IMR-90 (cell line): ENCODE measurements at regions not wholly inside any gene's neighbourhood (a gene's known extent, or its start where the extent isn't known, plus 50 kb on each side); places are given as distances from the start of the nearest gene placed in this dataset.

ENCODE experiments used
- ATAC-seq: fragments of 200-7000 bp; cut with Tn5 transposase; 2 replicates; pipeline ENCODE4 v1.9.1; 2020; ENCODE audit warnings: low read depth, mild to moderate bottlenecking, moderate library complexity
- BruUV-seq: library from RNA; stranded (reverse); fragments of 400-500 nt; replicated peaks from 2 replicates; lab custom pipeline; 2021; lab: Mats Ljungman, UMichigan
- CTCF ChIA-PET: fragments of 300-600 bp; formaldehyde crosslinking; extraction: SDS; loops from one replicate; lab custom pipeline; 2021; ENCODE audit warnings: antibody characterized with exemption; lab: Yijun Ruan, JAX
- POLR2A ChIA-PET: fragments of 300-600 bp; sonication (Branson Sonifier 250); formaldehyde crosslinking; loops from one replicate; lab custom pipeline; 2022; ENCODE audit warnings: antibody characterized with exemption; ENCODE audit not compliant: unreplicated experiment; lab: Charles Lee
- DNase-seq: peaks from one replicate; pipeline ENCODE4 v3.0.0; 2013
- H2AFZ ChIP-seq: replicated peaks from 2 replicates; pipeline ENCODE3; 2013; ENCODE audit warnings: low read length, mild to moderate bottlenecking; ENCODE audit not compliant: poor library complexity
- H2AK5ac ChIP-seq: 2 replicates; pipeline ENCODE4 v1.6.1; 2013; ENCODE audit warnings: low read depth, low read length, inconsistent platforms
- H2AK9ac ChIP-seq: replicated peaks from 2 replicates; pipeline ENCODE3; 2013; ENCODE audit warnings: mild to moderate bottlenecking, low read depth, low read length, moderate library complexity; ENCODE audit not compliant: poor library complexity
- H2BK120ac ChIP-seq: 2 replicates; pipeline ENCODE4 v1.6.1; 2013; ENCODE audit warnings: low read depth, low read length, inconsistent platforms
- H2BK15ac ChIP-seq: 3 replicates; pipeline ENCODE4 v1.6.1; 2013; ENCODE audit warnings: low read depth, low read length, inconsistent platforms
- H2BK20ac ChIP-seq: 2 replicates; pipeline ENCODE4 v1.6.1; 2013; ENCODE audit warnings: low read depth, mild to moderate bottlenecking, inconsistent platforms, low read length, moderate library complexity
- H2BK5ac ChIP-seq: 2 replicates; pipeline ENCODE4 v1.6.1; 2013; ENCODE audit warnings: mild to moderate bottlenecking, low read depth, low read length, inconsistent platforms; ENCODE audit not compliant: poor library complexity, severe bottlenecking
- H3K14ac ChIP-seq: replicated peaks from 2 replicates; pipeline ENCODE4 v1.6.1; 2013; ENCODE audit warnings: low read depth, low read length, inconsistent platforms
- H3K18ac ChIP-seq: 2 replicates; pipeline ENCODE4 v1.6.1; 2013; ENCODE audit warnings: low read depth, low read length, control low read depth
- H3K23ac ChIP-seq: 2 replicates; pipeline ENCODE4 v1.6.1; 2013; ENCODE audit warnings: low read depth, low read length, inconsistent platforms
- H3K27ac ChIP-seq: 2 replicates; pipeline ENCODE4 v1.5.1; 2013; ENCODE audit warnings: mild to moderate bottlenecking, control low read depth, low read length; ENCODE audit not compliant: insufficient read depth
- H3K27me3 ChIP-seq: 2 replicates; pipeline ENCODE4 v1.6.1; 2013; ENCODE audit warnings: low read length; ENCODE audit not compliant: control insufficient read depth, insufficient read depth
- H3K36me3 ChIP-seq: 2 replicates; pipeline ENCODE4 v1.6.1; 2013; ENCODE audit warnings: low read length, mixed read lengths; ENCODE audit not compliant: control insufficient read depth, insufficient read depth
- H3K4ac ChIP-seq: 2 replicates; pipeline ENCODE4 v1.6.1; 2013; ENCODE audit warnings: low read depth, low read length, inconsistent platforms
- H3K4me1 ChIP-seq: 2 replicates; pipeline ENCODE4 v1.6.1; 2013; ENCODE audit warnings: low read length, mixed read lengths; ENCODE audit not compliant: control insufficient read depth, insufficient read depth
- H3K4me2 ChIP-seq: 2 replicates; pipeline ENCODE4 v1.6.1; 2013; ENCODE audit warnings: low read depth, mild to moderate bottlenecking, control low read depth, low read length, moderate library complexity
- H3K4me3 ChIP-seq: 2 replicates; pipeline ENCODE4 v1.5.1; 2013; ENCODE audit warnings: low read depth, mild to moderate bottlenecking, control low read depth, low read length, moderate library complexity; ENCODE audit not compliant: insufficient read depth
- H3K56ac ChIP-seq: 2 replicates; pipeline ENCODE4 v1.6.1; 2013; ENCODE audit warnings: low read length, inconsistent platforms; ENCODE audit not compliant: insufficient read depth; ENCODE audit errors: extremely low read depth
- H3K79me1 ChIP-seq, 2 experiments: 2 replicates each; pipeline ENCODE4 v1.6.1; 2013; ENCODE audit warnings: low read length in 2 of 2, inconsistent platforms in 1 of 2, low read depth in 1 of 2
- H3K9ac ChIP-seq: 2 replicates; pipeline ENCODE4 v1.6.1; 2013; ENCODE audit warnings: low read depth, low read length, control low read depth
- H3K9me1 ChIP-seq: 2 replicates; pipeline ENCODE4 v1.6.1; 2013; ENCODE audit warnings: low read length, inconsistent platforms; ENCODE audit not compliant: insufficient read depth
- H3K9me3 ChIP-seq: 2 replicates; pipeline ENCODE4 v1.6.1; 2013; ENCODE audit warnings: low read length; ENCODE audit not compliant: control insufficient read depth, insufficient read depth
- H4K20me1 ChIP-seq: 2 replicates; pipeline ENCODE4 v1.6.1; 2013; ENCODE audit warnings: low read length, inconsistent platforms; ENCODE audit not compliant: insufficient read depth
- H4K5ac ChIP-seq: 2 replicates; pipeline ENCODE4 v1.6.1; 2013; ENCODE audit warnings: mild to moderate bottlenecking, low read depth, low read length, control low read depth
- H4K8ac ChIP-seq, 2 experiments: 2 replicates each; pipeline ENCODE4 v1.6.1; 2013; ENCODE audit warnings: low read depth in 2 of 2, low read length in 2 of 2, control low read depth in 1 of 2, inconsistent platforms in 1 of 2
- H4K91ac ChIP-seq: 2 replicates; pipeline ENCODE4 v1.6.1; 2013; ENCODE audit warnings: low read depth, low read length, inconsistent platforms; ENCODE audit not compliant: insufficient read depth
- BHLHE40 ChIP-seq: fragments of 150-350 bp; IDR thresholded peaks from 2 replicates; pipeline ENCODE4 v1.6.1; 2016; ENCODE audit warnings: mild to moderate bottlenecking, low read depth, low read length
- CEBPB ChIP-seq: IDR thresholded peaks from 2 replicates; pipeline ENCODE4 v1.6.1; 2012; ENCODE audit warnings: low read depth, low read length, improper control_type of control experiment
- CHD1 ChIP-seq: IDR thresholded peaks from 2 replicates; pipeline ENCODE4 v1.6.1; 2012; ENCODE audit warnings: low read depth, low read length, improper control_type of control experiment
- CTCF ChIP-seq: conservative IDR thresholded peaks from 2 replicates; pipeline ENCODE4 v1.5.1; 2012; ENCODE audit warnings: mild to moderate bottlenecking, low read depth, low read length, improper control_type of control experiment
- ELK1 ChIP-seq: fragments of 150-350 bp; IDR thresholded peaks from 2 replicates; pipeline ENCODE4 v1.6.1; 2016; ENCODE audit warnings: low read depth, mild to moderate bottlenecking, low read length, moderate library complexity, borderline replicate concordance
- FOS ChIP-seq: fragments of 150-350 bp; IDR thresholded peaks from 2 replicates; pipeline ENCODE4 v1.6.1; 2016; ENCODE audit warnings: low read depth, low read length
- MAFK ChIP-seq: IDR thresholded peaks from 2 replicates; pipeline ENCODE4 v1.6.1; 2012; ENCODE audit warnings: low read depth, low read length, improper control_type of control experiment
- MAZ ChIP-seq: IDR thresholded peaks from 2 replicates; pipeline ENCODE4 v1.6.1; 2012; ENCODE audit warnings: low read depth, mild to moderate bottlenecking, low read length, improper control_type of control experiment, moderate library complexity, borderline replicate concordance
- MXI1 ChIP-seq: IDR thresholded peaks from 2 replicates; pipeline ENCODE4 v1.6.1; 2012; ENCODE audit warnings: low read depth, mild to moderate bottlenecking, low read length, moderate library complexity, borderline replicate concordance
- NFE2L2 ChIP-seq: fragments of 150-350 bp; IDR thresholded peaks from 2 replicates; pipeline ENCODE4 v1.6.1; 2016; ENCODE audit warnings: low read depth, mild to moderate bottlenecking, low read length
- POLR2A ChIP-seq: IDR thresholded peaks from 2 replicates; pipeline ENCODE4 v1.6.1; 2012; ENCODE audit warnings: mild to moderate bottlenecking, low read depth, low read length
- RAD21 ChIP-seq: IDR thresholded peaks from 2 replicates; pipeline ENCODE4 v1.6.1; 2012; ENCODE audit warnings: low read length, improper control_type of control experiment
- RCOR1 ChIP-seq: IDR thresholded peaks from 2 replicates; pipeline ENCODE4 v1.6.1; 2012; ENCODE audit warnings: mild to moderate bottlenecking, low read length, improper control_type of control experiment; ENCODE audit not compliant: insufficient replicate concordance
- RFX5 ChIP-seq: IDR thresholded peaks from 2 replicates; pipeline ENCODE4 v1.8.0; 2012; ENCODE audit warnings: low read depth, mild to moderate bottlenecking, low read length, moderate library complexity
- SMC3 ChIP-seq: fragments of 150-350 bp; IDR thresholded peaks from 2 replicates; pipeline ENCODE4 v1.6.1; 2016; ENCODE audit warnings: low read depth, mild to moderate bottlenecking, antibody characterized with exemption, low read length, moderate library complexity
- USF2 ChIP-seq: fragments of 150-350 bp; IDR thresholded peaks from 2 replicates; pipeline ENCODE4 v1.6.1; 2017; ENCODE audit warnings: mild to moderate bottlenecking, antibody characterized with exemption, low read length, low read depth
- dilution Hi-C: fragments of 300-500 bp; cut with HindIII; formaldehyde crosslinking; loops from one replicate; pipeline ENCODE4 v1.14.3; 2018; ENCODE audit warnings: low sequenced_read_pairs; ENCODE audit not compliant: unreplicated experiment
- in situ Hi-C: fragments of 300-500 bp; cut with MboI; formaldehyde crosslinking; loops from 3 replicates; pipeline ENCODE4 v1.14.3; 2019; ENCODE audit warnings: low sequenced_read_pairs, inconsistent platforms, mixed read lengths
- intact Hi-C: fragments of 100-400 bp; cut with micrococcal nuclease; formaldehyde crosslinking; loops from 2 replicates; pipeline ENCODE4 v1.10.0; 2022

DNA sequence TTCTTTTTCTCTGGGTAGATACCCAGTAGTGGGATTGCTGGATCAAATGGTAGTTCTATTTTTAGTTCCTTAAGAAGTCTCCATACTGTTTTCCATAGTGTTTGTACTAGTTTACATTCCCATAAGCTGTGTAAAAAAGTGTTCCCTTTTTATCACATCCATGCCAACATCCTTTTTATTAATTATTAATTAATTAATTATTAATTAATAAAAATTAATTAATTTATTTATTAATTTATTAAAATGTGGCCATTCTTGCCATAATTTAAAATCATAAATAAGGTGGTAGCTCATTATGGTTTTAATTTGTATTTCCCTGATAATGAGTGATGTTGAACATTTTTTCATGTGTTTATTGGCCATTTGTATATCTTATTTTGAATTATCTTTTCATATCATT lies 173.9 kb upstream of the FOXN2 start:
- no peak overlapping the region for H2AK9ac ChIP-seq
- H3K79me1 ChIP-seq: no peaks in the 10 kb centered on the region
- intact Hi-C loops: no loop called here
- H3K36me3 ChIP-seq: no peaks in the 10 kb centered on the region
- no peak overlapping the region for H2BK120ac ChIP-seq
- in situ Hi-C loops: no loop called here
- H3K4ac ChIP-seq: no peak overlapping the region
- no peaks in the 10 kb centered on the region for H4K20me1 ChIP-seq
- ChIA-PET CTCF (interaction anchor here (0.6 kb wide), 1 partner anchor 16 kb away, joined by 3 read pairs; no protein-coding TSS in a partner anchor), POLR2A (no interaction called here)
- H3K18ac ChIP-seq: no peak overlapping the region
- H3K27me3 ChIP-seq: 0 out of 2 replicates have a peak, but pooled peaks cover 2% of the 10 kb centered on the region
- H3K56ac ChIP-seq: no peak overlapping the region
- H4K91ac ChIP-seq: no peak overlapping the region
- dilution Hi-C loops: no loop called here
- H3K23ac ChIP-seq: no peak overlapping the region
- H2BK15ac ChIP-seq: no peak overlapping the region
- no peak overlapping the region for H2AFZ ChIP-seq
- no peaks in the 10 kb centered on the region for H3K9me3 ChIP-seq
- H4K5ac ChIP-seq: no peak overlapping the region
- TF ChIP-seq MAZ: no peak
- no peak for TF ChIP-seq CEBPB
- TF ChIP-seq SMC3: no peak
- no peak for TF ChIP-seq MAFK
- no peak for TF ChIP-seq NFE2L2
- no peak for TF ChIP-seq BHLHE40
- no peak for TF ChIP-seq POLR2A
- TF ChIP-seq FOS: no peak
- no peak for TF ChIP-seq RFX5
- TF ChIP-seq RAD21: no peak
- TF ChIP-seq CTCF: no peak
- no peak for TF ChIP-seq CHD1
- no peak for TF ChIP-seq RCOR1
- TF ChIP-seq MXI1: no peak
- TF ChIP-seq ELK1: no peak
- TF ChIP-seq USF2: no peak
- no peak overlapping the region for H2BK5ac ChIP-seq
- no TSS peak for BruUV-seq
- H3K27ac ChIP-seq: no peak overlapping the region
- H3K4me2 ChIP-seq: no peak overlapping the region
- no peaks in the 10 kb centered on the region for H3K9me1 ChIP-seq
- H2AK5ac ChIP-seq: no peak overlapping the region
- no peak overlapping the region for H3K9ac ChIP-seq
- H3K14ac ChIP-seq: no peak overlapping the region
- no peak overlapping the region for H3K4me3 ChIP-seq
- DNase-seq: no peak
- H3K4me1 ChIP-seq: no peaks in the 10 kb centered on the region
- no peak overlapping the region for H2BK20ac ChIP-seq
- H4K8ac ChIP-seq: no peak overlapping the region
- ATAC-seq: no peak
